H1 (cell line): ENCODE measurements at regions not wholly inside any gene's neighbourhood (a gene's known extent, or its start where the extent isn't known, plus 50 kb on each side); places are given as distances from the start of the nearest gene placed in this dataset.

Experiments
- CTCF ChIA-PET: fragments of 300-600 bp; sonication (Branson Sonifier 250); formaldehyde crosslinking; loops from one replicate; lab custom pipeline; 2021; ENCODE audit not compliant: partially characterized antibody; lab: Charles Lee
- POLR2A ChIA-PET: fragments of 300-600 bp; sonication (Branson Sonifier 250); formaldehyde crosslinking; loops from one replicate; lab custom pipeline; 2021; ENCODE audit warnings: inconsistent platforms; ENCODE audit not compliant: partially characterized antibody; lab: Charles Lee
- DNase-seq, 2 experiments: peaks; one replicate each; pipeline versions ENCODE4 v3.0.0 to v3.0.0-alpha.2; 2010 to 2022; ENCODE audit warnings: low spot score in 2 of 2, low read depth in 1 of 2, mixed read lengths in 1 of 2
- FAIRE-seq: peaks from 2 replicates; lab custom pipeline; 2011; peaks lifted over from hg19 to GRCh38; lab: Jason Lieb, UNC
- H2AFZ ChIP-seq: 2 replicates; pipeline ENCODE4 v1.8.1; 2012; ENCODE audit warnings: low read length, inconsistent platforms
- H2AK5ac ChIP-seq: 2 replicates; pipeline ENCODE4 v1.6.1; 2013; ENCODE audit warnings: low read depth, low read length
- H2BK120ac ChIP-seq: replicated peaks from 2 replicates; pipeline ENCODE3; 2013; ENCODE audit warnings: low read depth, low read length, inconsistent platforms
- H2BK12ac ChIP-seq: 2 replicates; pipeline ENCODE4 v1.6.1; 2013; ENCODE audit warnings: low read depth, low read length
- H2BK15ac ChIP-seq: 2 replicates; pipeline ENCODE4 v1.6.1; 2013; ENCODE audit warnings: low read length
- H2BK20ac ChIP-seq: 2 replicates; pipeline ENCODE4 v1.6.1; 2013; ENCODE audit warnings: low read length
- H2BK5ac ChIP-seq: 2 replicates; pipeline ENCODE4 v1.6.1; 2013; ENCODE audit warnings: low read depth, low read length
- H3K14ac ChIP-seq: 2 replicates; pipeline ENCODE4 v1.6.1; 2013; ENCODE audit warnings: inconsistent platforms; ENCODE audit not compliant: insufficient read length
- H3K18ac ChIP-seq: 2 replicates; pipeline ENCODE4 v1.6.1; 2013; ENCODE audit warnings: low read length; ENCODE audit errors: extremely low read depth
- H3K23ac ChIP-seq: 2 replicates; pipeline ENCODE4 v1.6.1; 2013; ENCODE audit warnings: inconsistent platforms; ENCODE audit not compliant: insufficient read length
- H3K23me2 ChIP-seq: 2 replicates; pipeline ENCODE4 v1.6.1; 2013; ENCODE audit warnings: low read depth, low read length
- H3K27ac ChIP-seq: 2 replicates; pipeline ENCODE4 v1.6.1; 2011; ENCODE audit warnings: low read depth, low read length, inconsistent platforms
- H3K27me3 ChIP-seq, 4 experiments: replicated peaks in 1 of 4; 1 replicate in 1 of 4; 2 replicates in 3 of 4; pipeline versions ENCODE4 v1.6.1 to v1.8.1; 2011 to 2013; ENCODE audit warnings: low read length in 3 of 4, mild to moderate bottlenecking in 3 of 4, inconsistent platforms in 2 of 4, mixed read lengths in 2 of 4, moderate library complexity in 1 of 4; ENCODE audit not compliant: control insufficient read depth in 3 of 4, insufficient read depth in 3 of 4; ENCODE audit errors: extremely low read depth in 1 of 4
- H3K36me3 ChIP-seq, 4 experiments: 2 replicates each; pipeline versions ENCODE4 v1.6.1 to v1.8.1; 2011 to 2013; ENCODE audit warnings: mild to moderate bottlenecking in 4 of 4, low read length in 3 of 4, moderate library complexity in 2 of 4, control low read depth in 1 of 4, inconsistent platforms in 1 of 4; ENCODE audit not compliant: insufficient read depth in 4 of 4, control insufficient read depth in 2 of 4
- H3K4ac ChIP-seq: replicated peaks from 2 replicates; pipeline ENCODE3; 2013; ENCODE audit warnings: low read length, low read depth, mixed read lengths, inconsistent platforms; ENCODE audit not compliant: insufficient read length
- H3K4me1 ChIP-seq, 4 experiments: replicated peaks in 1 of 4; 1 replicate in 1 of 4; 2 replicates in 3 of 4; pipeline versions ENCODE4 v1.6.1 to v1.8.1; 2011 to 2013; ENCODE audit warnings: low read length in 3 of 4, inconsistent platforms in 2 of 4, mixed read lengths in 1 of 4; ENCODE audit not compliant: insufficient read depth in 4 of 4, control insufficient read depth in 3 of 4
- H3K4me2 ChIP-seq, 2 experiments: 2 replicates each; pipeline versions ENCODE4 v1.6.1 to v1.8.1; 2011 to 2013; ENCODE audit warnings: low read depth in 2 of 2, low read length in 2 of 2, control low read depth in 1 of 2, inconsistent platforms in 1 of 2, mild to moderate bottlenecking in 1 of 2; ENCODE audit not compliant: insufficient read depth in 1 of 2
- H3K4me3 ChIP-seq, 4 experiments: fragments of 200-600, 300-600 bp in 1 of 4; sonication (generic), shearing (Covaris generic), sonication (Bioruptor Twin) in 1 of 4; 2 replicates each; pipeline versions ENCODE4 v1.5.1 to v1.8.1; 2011 to 2016; ENCODE audit warnings: low read length in 4 of 4, low read depth in 3 of 4, control low read depth in 2 of 4, inconsistent platforms in 2 of 4, mild to moderate bottlenecking in 2 of 4, mixed read lengths in 1 of 4, moderate library complexity in 1 of 4; ENCODE audit not compliant: insufficient read depth in 2 of 4; ENCODE audit errors: extremely low read depth in 1 of 4
- H3K56ac ChIP-seq: replicated peaks from 2 replicates; pipeline ENCODE3; 2013; ENCODE audit warnings: low read depth, mild to moderate bottlenecking, mixed read lengths, low read length, inconsistent platforms; ENCODE audit not compliant: insufficient read length
- H3K79me1 ChIP-seq: 2 replicates; pipeline ENCODE4 v1.6.1; 2013; ENCODE audit warnings: low read depth, low read length, control low read depth
- H3K79me2 ChIP-seq, 2 experiments: 2 replicates each; pipeline versions ENCODE4 v1.6.1 to v1.8.1; 2012 to 2013; ENCODE audit warnings: low read length in 2 of 2, mild to moderate bottlenecking in 2 of 2, inconsistent platforms in 1 of 2; ENCODE audit not compliant: insufficient read depth in 2 of 2, control insufficient read depth in 1 of 2
- H3K9ac ChIP-seq, 4 experiments: replicated peaks in 1 of 4; 1 replicate in 1 of 4; 2 replicates in 3 of 4; pipeline versions ENCODE4 v1.6.1 to v1.8.1; 2011 to 2013; ENCODE audit warnings: low read depth in 3 of 4, low read length in 3 of 4, control low read depth in 2 of 4, mild to moderate bottlenecking in 2 of 4, moderate library complexity in 2 of 4, inconsistent platforms in 1 of 4; ENCODE audit errors: extremely low read depth in 1 of 4
- H3K9me3 ChIP-seq, 2 experiments: 2 replicates each; pipeline versions ENCODE4 v1.6.1 to v1.8.1; 2012 to 2013; ENCODE audit warnings: mild to moderate bottlenecking in 2 of 2, moderate library complexity in 2 of 2, control low read depth in 1 of 2, inconsistent platforms in 1 of 2, low read depth in 1 of 2, low read length in 1 of 2, mixed read lengths in 1 of 2; ENCODE audit not compliant: insufficient read depth in 2 of 2
- H4K20me1 ChIP-seq, 2 experiments: replicated peaks in 1 of 2; 2 replicates each; pipeline versions ENCODE3 to v1.8.1; 2011 to 2013; ENCODE audit warnings: inconsistent platforms in 2 of 2, low read length in 2 of 2, mild to moderate bottlenecking in 1 of 2; ENCODE audit not compliant: insufficient read depth in 2 of 2, control insufficient read depth in 1 of 2
- H4K5ac ChIP-seq: 2 replicates; pipeline ENCODE4 v1.6.1; 2013; ENCODE audit warnings: low read length, low read depth, mixed read lengths, inconsistent platforms; ENCODE audit not compliant: insufficient read length
- H4K8ac ChIP-seq: 2 replicates; pipeline ENCODE4 v1.8.0; 2013; ENCODE audit warnings: mild to moderate bottlenecking, moderate library complexity, low read length, inconsistent platforms; ENCODE audit not compliant: insufficient read depth; ENCODE audit errors: extremely low read depth
- H4K91ac ChIP-seq: replicated peaks from 2 replicates; pipeline ENCODE3; 2013; ENCODE audit warnings: low read length, mixed read lengths, inconsistent platforms; ENCODE audit not compliant: insufficient read length
- CBX5 ChIP-seq: fragments of 300-800, 300-1000 bp; sonication (generic); IDR thresholded peaks from 2 replicates; pipeline ENCODE4 v1.7.1; 2016; ENCODE audit warnings: antibody characterized with exemption, low read length, low read depth
- CEBPB ChIP-seq: IDR thresholded peaks from 2 replicates; pipeline ENCODE4 v1.6.1; 2012; ENCODE audit warnings: low read depth, low read length
- CHD1 ChIP-seq: IDR thresholded peaks from 2 replicates; pipeline ENCODE4 v1.6.1; 2012; ENCODE audit warnings: low read depth, low read length, improper control_type of control experiment
- CHD2 ChIP-seq: IDR thresholded peaks from 2 replicates; pipeline ENCODE4 v1.6.1; 2012; ENCODE audit warnings: low read length, improper control_type of control experiment
- EZH2 ChIP-seq: fragments of 200-600 bp; sonication (generic); IDR thresholded peaks from 2 replicates; pipeline ENCODE4 v1.7.1; 2012; ENCODE audit warnings: low read depth, mild to moderate bottlenecking, moderate library complexity, low read length, inconsistent platforms; ENCODE audit not compliant: severe bottlenecking
- HDAC6 ChIP-seq: IDR thresholded peaks from one replicate; pipeline ENCODE4 v1.7.1; 2012; ENCODE audit warnings: low read depth, mild to moderate bottlenecking, inconsistent platforms, low read length, moderate library complexity
- KDM1A ChIP-seq: fragments of 200-600, 300-600 bp; sonication (generic); IDR thresholded peaks from 2 replicates; pipeline ENCODE4 v1.7.1; 2016; ENCODE audit warnings: mild to moderate bottlenecking, low read length, borderline replicate concordance
- KDM5A ChIP-seq: fragments of 200-600 bp; IDR thresholded peaks from 2 replicates; pipeline ENCODE4 v1.7.1; 2012; ENCODE audit warnings: mild to moderate bottlenecking, low read length, inconsistent platforms, mixed read lengths
- POLR2A ChIP-seq, 2 experiments: IDR thresholded peaks; 1 replicate in 1 of 2; 2 replicates in 1 of 2; pipeline ENCODE4 v1.6.1; 2011; ENCODE audit warnings: low read depth in 2 of 2, low read length in 2 of 2, mild to moderate bottlenecking in 2 of 2; ENCODE audit errors: control extremely low read depth in 1 of 2
- RNF2 ChIP-seq: fragments of 200-900, 300-1000 bp; sonication (generic); IDR thresholded peaks from 2 replicates; pipeline ENCODE4 v1.7.1; 2016; ENCODE audit warnings: borderline replicate concordance, low read depth, mild to moderate bottlenecking, antibody characterized with exemption, low read length; ENCODE audit not compliant: poor library complexity, severe bottlenecking; ENCODE audit errors: missing control alignments
- RXRA ChIP-seq: IDR thresholded peaks from 2 replicates; pipeline ENCODE4 v1.6.1; 2011; ENCODE audit warnings: low read depth, mild to moderate bottlenecking, low read length, moderate library complexity; ENCODE audit not compliant: insufficient read depth
- WGBS, 2 experiments: shearing (Covaris generic) in 1 of 2; methylation state at CpG; one replicate each; pipeline versions ENCODE4 v1.1.6 to v1.1.7; 2013 to 2015; ENCODE audit warnings: low lambda C conversion rate in 2 of 2, mixed read lengths in 2 of 2, inconsistent platforms in 1 of 2, low coverage in 1 of 2, missing lambda C conversion rate in 1 of 2; ENCODE audit not compliant: insufficient replicate concordance in 2 of 2, insufficient coverage in 1 of 2, insufficient read length in 1 of 2; ENCODE audit errors: extremely low coverage in 1 of 2, missing lambda C conversion rate in 1 of 2; 5-methylcytosine and 5-hydroxymethylcytosine counted together
- TF ChIP-seq, protein P1 (sequence below): IDR thresholded peaks from 2 replicates; pipeline ENCODE4 v1.6.1; 2012; ENCODE audit warnings: inconsistent platforms
- TF ChIP-seq, protein P2 (sequence below): IDR thresholded peaks from 2 replicates; pipeline ENCODE4 v1.6.1; 2012; ENCODE audit warnings: low read length, inconsistent platforms

DNA sequence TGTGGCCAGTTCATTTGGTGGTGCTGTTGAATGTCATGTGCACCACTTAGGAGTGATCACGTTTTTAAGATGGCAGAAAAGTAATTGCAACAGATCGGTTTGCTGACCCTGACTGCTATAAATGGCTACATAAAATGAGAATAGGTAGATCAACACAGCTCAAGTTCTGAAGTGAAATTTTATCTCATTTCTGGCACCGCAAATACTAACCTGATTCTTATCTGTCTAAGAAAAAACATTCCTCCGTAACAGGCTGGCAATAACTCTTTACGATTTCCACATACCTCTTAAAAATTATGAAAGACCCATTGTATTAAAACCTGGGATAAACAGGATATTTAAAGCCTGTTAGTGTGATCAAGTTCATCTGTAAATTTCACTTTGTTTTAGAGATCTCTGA, 387.5 kb downstream of the PDGFC start:
- Histone ChIP-seq H3K27ac (no peak overlapping the region), H4K8ac (no peak overlapping the region), H3K79me2 (no peaks in the 10 kb centered on the region), H4K5ac (no peak overlapping the region), H3K79me1 (no peaks in the 10 kb centered on the region), H2BK20ac (no peak overlapping the region), H3K18ac (no peak overlapping the region), H4K91ac (no peak overlapping the region), H3K4me2 (no peak overlapping the region), H2BK12ac (no peak overlapping the region), H3K27me3 (no peaks in the 10 kb centered on the region), H3K9ac (no peak overlapping the region), H4K20me1 (no peaks in the 10 kb centered on the region), H3K23ac (no peak overlapping the region), H3K14ac (no peak overlapping the region), H2BK120ac (no peak overlapping the region), H3K4ac (no peak overlapping the region), H2BK15ac (no peak overlapping the region), H3K4me3 (no peak overlapping the region), H3K36me3 (no peaks in the 10 kb centered on the region), H2AFZ (0 out of 2 replicates have a peak overlapping the region, but pooled peaks have one; percentile 24), H2AK5ac (no peak overlapping the region), H2BK5ac (no peak overlapping the region), H3K4me1 (no peaks in the 10 kb centered on the region), H3K9me3 (no peaks in the 10 kb centered on the region), H3K23me2 (no peaks in the 10 kb centered on the region), H3K56ac (no peak overlapping the region)
- DNase-seq: no peak
- ChIA-PET POLR2A (no interaction called here), CTCF (no interaction called here)
- no peak for FAIRE-seq
- WGBS, 2 experiments: 96% methylated on average over 5 of the region's 5 CpGs; no CpG with 5 or more reads in 1 of the 2 experiments
- no peak for TF ChIP-seq KDM1A
- no peak for TF ChIP-seq CHD2
- TF ChIP-seq, protein P1, sequence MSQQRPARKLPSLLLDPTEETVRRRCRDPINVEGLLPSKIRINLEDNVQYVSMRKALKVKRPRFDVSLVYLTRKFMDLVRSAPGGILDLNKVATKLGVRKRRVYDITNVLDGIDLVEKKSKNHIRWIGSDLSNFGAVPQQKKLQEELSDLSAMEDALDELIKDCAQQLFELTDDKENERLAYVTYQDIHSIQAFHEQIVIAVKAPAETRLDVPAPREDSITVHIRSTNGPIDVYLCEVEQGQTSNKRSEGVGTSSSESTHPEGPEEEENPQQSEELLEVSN: no peak
- no peak for TF ChIP-seq RNF2
- TF ChIP-seq CBX5: no peak
- no peak for TF ChIP-seq EZH2
- no peak for TF ChIP-seq CHD1
- TF ChIP-seq KDM5A: no peak
- TF ChIP-seq, protein P2, sequence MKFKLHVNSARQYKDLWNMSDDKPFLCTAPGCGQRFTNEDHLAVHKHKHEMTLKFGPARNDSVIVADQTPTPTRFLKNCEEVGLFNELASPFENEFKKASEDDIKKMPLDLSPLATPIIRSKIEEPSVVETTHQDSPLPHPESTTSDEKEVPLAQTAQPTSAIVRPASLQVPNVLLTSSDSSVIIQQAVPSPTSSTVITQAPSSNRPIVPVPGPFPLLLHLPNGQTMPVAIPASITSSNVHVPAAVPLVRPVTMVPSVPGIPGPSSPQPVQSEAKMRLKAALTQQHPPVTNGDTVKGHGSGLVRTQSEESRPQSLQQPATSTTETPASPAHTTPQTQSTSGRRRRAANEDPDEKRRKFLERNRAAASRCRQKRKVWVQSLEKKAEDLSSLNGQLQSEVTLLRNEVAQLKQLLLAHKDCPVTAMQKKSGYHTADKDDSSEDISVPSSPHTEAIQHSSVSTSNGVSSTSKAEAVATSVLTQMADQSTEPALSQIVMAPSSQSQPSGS: no peak
- no peak for TF ChIP-seq CEBPB
- TF ChIP-seq RXRA: no peak
- no peak for TF ChIP-seq POLR2A (IDR thresholded peaks at IDR 0.05; ENCODE audit: control extremely low read depth in 1 of 2, low read depth in 2 of 2, low read length in 2 of 2)
- no peak for TF ChIP-seq HDAC6
